HepG2 (cell line): ENCODE measurements at regions not wholly inside any gene's neighbourhood (a gene's known extent, or its start where the extent isn't known, plus 50 kb on each side); places are given as distances from the start of the nearest gene placed in this dataset.

Source experiments
- ATAC-seq: fragments of 200-7000 bp; cut with Tn5 transposase; 3 replicates; pipeline ENCODE4 v1.9.1; 2020; ENCODE audit warnings: mild to moderate bottlenecking, moderate library complexity
- BruUV-seq: library from RNA; stranded (reverse); fragments of 400-500 nt; replicated peaks from 2 replicates; lab custom pipeline; 2021; lab: Mats Ljungman, UMichigan
- CTCF ChIA-PET: fragments of 300-600 bp; formaldehyde crosslinking; extraction: SDS; loops from one replicate; lab custom pipeline; 2021; ENCODE audit warnings: low total read pairs, inconsistent platforms, low intra/inter-chr PET ratio; lab: Yijun Ruan, JAX
- POLR2A ChIA-PET: fragments of 350-600 bp; sonication (Branson Sonifier 250); formaldehyde crosslinking; loops from one replicate; lab custom pipeline; 2020; ENCODE audit warnings: antibody characterized with exemption, inconsistent platforms; lab: Yijun Ruan, JAX
- DNase-seq: peaks from one replicate; pipeline ENCODE4 v3.0.0-alpha.2; 2015; ENCODE audit warnings: low spot score
- FAIRE-seq: peaks from 3 replicates; lab custom pipeline; 2011; peaks lifted over from hg19 to GRCh38; lab: Jason Lieb, UNC
- H2AFZ ChIP-seq: one replicate; pipeline ENCODE4 v1.6.1; 2011; ENCODE audit warnings: low read length, inconsistent platforms
- H3K27ac ChIP-seq: fragments of 300-600 bp; 3 replicates; pipeline ENCODE4 v1.8.0; 2011; ENCODE audit warnings: mixed run types, mild to moderate bottlenecking, mixed read lengths, low read length, inconsistent platforms; ENCODE audit not compliant: insufficient read depth; ENCODE audit errors: extremely low read length
- H3K27me3 ChIP-seq, 2 experiments: fragments of 200-600 bp in 1 of 2; 2 replicates in 1 of 2; 3 replicates in 1 of 2; pipeline versions ENCODE4 v1.6.0 to v1.8.0; 2011; ENCODE audit warnings: low read length in 2 of 2, mild to moderate bottlenecking in 2 of 2, moderate library complexity in 2 of 2, inconsistent platforms in 1 of 2; ENCODE audit not compliant: insufficient read depth in 2 of 2, control insufficient read depth in 1 of 2
- H3K36me3 ChIP-seq, 2 experiments: fragments of 200-600 bp in 1 of 2; replicated peaks in 1 of 2; 2 replicates in 1 of 2; 3 replicates in 1 of 2; pipeline versions ENCODE4 v1.5.1 to v1.8.0; 2011; ENCODE audit warnings: low read length in 2 of 2, inconsistent platforms in 1 of 2; ENCODE audit not compliant: insufficient read depth in 2 of 2, control insufficient read depth in 1 of 2
- H3K4me1 ChIP-seq: 2 replicates; pipeline ENCODE4 v1.5.1; 2012; ENCODE audit warnings: low read length, inconsistent platforms; ENCODE audit not compliant: insufficient read depth
- H3K4me2 ChIP-seq: 2 replicates; pipeline ENCODE4 v1.6.0; 2011; ENCODE audit warnings: low read depth, low read length, inconsistent platforms
- H3K4me3 ChIP-seq, 3 experiments: fragments of 200-600 bp in 1 of 3; sonication (generic), shearing (Covaris generic) in 1 of 3; replicated peaks in 1 of 3; 2 replicates each; pipeline ENCODE4 v1.5.1; 2011 to 2016; ENCODE audit warnings: low read length in 3 of 3, inconsistent platforms in 2 of 3, low read depth in 2 of 3, mild to moderate bottlenecking in 2 of 3, control low read depth in 1 of 3, mixed read lengths in 1 of 3; ENCODE audit not compliant: insufficient read depth in 1 of 3
- H3K79me2 ChIP-seq: one replicate; pipeline ENCODE4 v1.6.1; 2011; ENCODE audit warnings: low read length, inconsistent platforms; ENCODE audit not compliant: insufficient read depth
- H3K9ac ChIP-seq: 2 replicates; pipeline ENCODE4 v1.6.0; 2011; ENCODE audit warnings: mild to moderate bottlenecking, low read depth, low read length, inconsistent platforms; ENCODE audit not compliant: insufficient read depth
- H3K9me3 ChIP-seq: 2 replicates; pipeline ENCODE4 v1.5.1; 2012; ENCODE audit warnings: mild to moderate bottlenecking, low read length
- H4K20me1 ChIP-seq: 2 replicates; pipeline ENCODE4 v1.6.0; 2011; ENCODE audit warnings: inconsistent platforms, mild to moderate bottlenecking, low read length, moderate library complexity; ENCODE audit not compliant: insufficient read depth
- GTF3A ChIP-seq: sonication (generic); formaldehyde crosslinking; conservative IDR thresholded peaks from 2 replicates; pipeline ENCODE4 v1.4.0; 2020; ENCODE audit warnings: mild to moderate bottlenecking, missing genetic modification reagents
- HOXA3 ChIP-seq: sonication (generic); formaldehyde crosslinking; IDR thresholded peaks from 2 replicates; pipeline ENCODE4 v1.5.0; 2020; ENCODE audit warnings: missing genetic modification reagents
- ISL2 ChIP-seq: sonication (generic); formaldehyde crosslinking; IDR thresholded peaks from 2 replicates; pipeline ENCODE4 v1.5.0; 2020; ENCODE audit warnings: missing genetic modification reagents
- RXRA ChIP-seq: sonication (generic); formaldehyde crosslinking; IDR thresholded peaks from 2 replicates; pipeline ENCODE4 v1.5.1; 2020; ENCODE audit warnings: missing genetic modification reagents
- ZBTB38 ChIP-seq: sonication (generic); formaldehyde crosslinking; IDR thresholded peaks from 2 replicates; pipeline ENCODE4 v1.5.1; 2020; ENCODE audit warnings: mild to moderate bottlenecking, missing genetic modification reagents
- ZMYM4 ChIP-seq: sonication (generic); formaldehyde crosslinking; IDR thresholded peaks from 2 replicates; pipeline ENCODE4 v1.8.1; 2023; ENCODE audit warnings: mild to moderate bottlenecking, missing genetic modification reagents
- ZNF569 ChIP-seq: sonication (generic); formaldehyde crosslinking; IDR thresholded peaks from 2 replicates; pipeline ENCODE4 v1.5.0; 2020; ENCODE audit warnings: mild to moderate bottlenecking, missing genetic modification reagents, moderate library complexity, borderline replicate concordance
- WGBS: methylation state at CpG from one replicate; pipeline ENCODE4 v1.1.6; 2017; ENCODE audit warnings: low lambda C conversion rate; 5-methylcytosine and 5-hydroxymethylcytosine counted together
- in situ Hi-C: cut with HindIII; loops from 2 replicates; pipeline ENCODE4 v1.10.0; 2017; ENCODE audit warnings: low pct_unique_long_range_greater_than_20kb; ENCODE audit not compliant: extremely low pct_ligation_motif_present
- intact Hi-C: fragments of 100-400 bp; cut with micrococcal nuclease; formaldehyde crosslinking; loops from one replicate; pipeline ENCODE4 v1.10.0; 2022; ENCODE audit not compliant: unreplicated experiment
- TF ChIP-seq, protein P1 (sequence below): sonication (generic); formaldehyde crosslinking; IDR thresholded peaks from 2 replicates; pipeline ENCODE4 v1.4.0; 2020; ENCODE audit warnings: missing genetic modification reagents, borderline replicate concordance

DNA sequence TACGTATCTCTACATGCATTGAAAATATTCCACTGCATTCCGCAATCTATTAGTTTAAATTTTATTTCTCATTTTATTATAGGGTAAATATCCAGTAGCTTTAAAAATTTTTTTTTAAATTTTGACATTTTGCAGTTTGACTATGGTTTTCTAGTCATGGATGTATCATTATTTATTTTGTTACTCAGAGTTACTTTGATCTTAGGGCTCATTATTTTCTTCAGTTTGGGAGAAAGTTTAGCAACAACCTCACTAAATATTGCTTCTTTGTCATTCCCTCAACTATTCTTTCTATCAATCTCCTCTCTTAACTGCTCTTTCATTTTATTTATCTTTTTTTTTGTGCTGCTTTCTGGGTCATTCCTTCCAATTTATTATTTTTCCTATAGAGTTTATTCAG, 100.5 kb upstream of the SLCO6A1 start:
- H3K9me3 ChIP-seq, result peaks cover 5% of the 10 kb centered on the region; the same call in 1 of the 2 replicates
- H3K27me3 ChIP-seq, result no peaks in the 10 kb centered on the region
- no peaks in the 10 kb centered on the region for H4K20me1 ChIP-seq
- POLR2A ChIA-PET, result no interaction called here
- no peaks in the 10 kb centered on the region for H3K79me2 ChIP-seq
- no peak overlapping the region for H3K4me3 ChIP-seq
- TF ChIP-seq ZBTB38 (CRISPR knock-in tag) (no peak), ZMYM4 (CRISPR knock-in tag) (no peak), HOXA3 (no peak), ZNF569 (no peak), ISL2 (CRISPR knock-in tag) (no peak), GTF3A (no peak), RXRA (CRISPR knock-in tag) (no peak)
- TF ChIP-seq, protein P1, sequence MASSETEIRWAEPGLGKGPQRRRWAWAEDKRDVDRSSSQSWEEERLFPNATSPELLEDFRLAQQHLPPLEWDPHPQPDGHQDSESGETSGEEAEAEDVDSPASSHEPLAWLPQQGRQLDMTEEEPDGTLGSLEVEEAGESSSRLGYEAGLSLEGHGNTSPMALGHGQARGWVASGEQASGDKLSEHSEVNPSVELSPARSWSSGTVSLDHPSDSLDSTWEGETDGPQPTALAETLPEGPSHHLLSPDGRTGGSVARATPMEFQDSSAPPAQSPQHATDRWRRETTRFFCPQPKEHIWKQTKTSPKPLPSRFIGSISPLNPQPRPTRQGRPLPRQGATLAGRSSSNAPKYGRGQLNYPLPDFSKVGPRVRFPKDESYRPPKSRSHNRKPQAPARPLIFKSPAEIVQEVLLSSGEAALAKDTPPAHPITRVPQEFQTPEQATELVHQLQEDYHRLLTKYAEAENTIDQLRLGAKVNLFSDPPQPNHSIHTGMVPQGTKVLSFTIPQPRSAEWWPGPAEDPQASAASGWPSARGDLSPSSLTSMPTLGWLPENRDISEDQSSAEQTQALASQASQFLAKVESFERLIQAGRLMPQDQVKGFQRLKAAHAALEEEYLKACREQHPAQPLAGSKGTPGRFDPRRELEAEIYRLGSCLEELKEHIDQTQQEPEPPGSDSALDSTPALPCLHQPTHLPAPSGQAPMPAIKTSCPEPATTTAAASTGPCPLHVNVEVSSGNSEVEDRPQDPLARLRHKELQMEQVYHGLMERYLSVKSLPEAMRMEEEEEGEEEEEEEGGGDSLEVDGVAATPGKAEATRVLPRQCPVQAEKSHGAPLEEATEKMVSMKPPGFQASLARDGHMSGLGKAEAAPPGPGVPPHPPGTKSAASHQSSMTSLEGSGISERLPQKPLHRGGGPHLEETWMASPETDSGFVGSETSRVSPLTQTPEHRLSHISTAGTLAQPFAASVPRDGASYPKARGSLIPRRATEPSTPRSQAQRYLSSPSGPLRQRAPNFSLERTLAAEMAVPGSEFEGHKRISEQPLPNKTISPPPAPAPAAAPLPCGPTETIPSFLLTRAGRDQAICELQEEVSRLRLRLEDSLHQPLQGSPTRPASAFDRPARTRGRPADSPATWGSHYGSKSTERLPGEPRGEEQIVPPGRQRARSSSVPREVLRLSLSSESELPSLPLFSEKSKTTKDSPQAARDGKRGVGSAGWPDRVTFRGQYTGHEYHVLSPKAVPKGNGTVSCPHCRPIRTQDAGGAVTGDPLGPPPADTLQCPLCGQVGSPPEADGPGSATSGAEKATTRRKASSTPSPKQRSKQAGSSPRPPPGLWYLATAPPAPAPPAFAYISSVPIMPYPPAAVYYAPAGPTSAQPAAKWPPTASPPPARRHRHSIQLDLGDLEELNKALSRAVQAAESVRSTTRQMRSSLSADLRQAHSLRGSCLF, result no peak
- TF ChIP-seq, all 625 proteins: peak for 0
- no peaks in the 10 kb centered on the region for H3K36me3 ChIP-seq
- in situ Hi-C loops, result no loop called here
- H3K9ac ChIP-seq, result no peak overlapping the region
- no TSS peak for BruUV-seq
- H3K27ac ChIP-seq, result no peak overlapping the region
- no peak overlapping the region for H2AFZ ChIP-seq
- ATAC-seq (no peak), DNase-seq (no peak), FAIRE-seq (no peak)
- no peak overlapping the region for H3K4me2 ChIP-seq
- intact Hi-C loops, result no loop called here
- 43% methylated on average over 2 of the region's 2 CpGs for WGBS
- CTCF ChIA-PET, result no interaction called here
- H3K4me1 ChIP-seq, result no peaks in the 10 kb centered on the region
